Thyroid gland (tissue), 4 donors: ENCODE measurements at regions not wholly inside any gene's neighbourhood (a gene's known extent, or its start where the extent isn't known, plus 50 kb on each side); places are given as distances from the start of the nearest gene placed in this dataset.

Experiments used
- DNase-seq, 2 donors: peaks; one replicate each; pipeline ENCODE4 v3.0.0-alpha.2; 2019
- H3K27ac ChIP-seq, 3 donors: fragments of 200-600 bp; sonication (generic); 1 replicate in 2 of 3; 2 replicates in 1 of 3; pipeline ENCODE4 v1.5.1; 2016 to 2019; ENCODE audit warnings: mild to moderate bottlenecking in 1 of 3, moderate library complexity in 1 of 3
- H3K27me3 ChIP-seq: fragments of 200-600 bp; sonication (generic); one replicate; pipeline ENCODE4 v1.5.1; 2019
- H3K36me3 ChIP-seq, 2 donors: fragments of 200-600 bp; sonication (generic); one replicate each; pipeline ENCODE4 v1.5.1; 2016 to 2019
- H3K4me1 ChIP-seq, 2 donors: fragments of 200-600 bp; sonication (generic); one replicate each; pipeline ENCODE4 v1.5.1; 2017 to 2019
- H3K4me3 ChIP-seq, 3 donors: fragments of 200-600 bp; sonication (generic); replicated peaks in 1 of 3; 1 replicate in 2 of 3; 2 replicates in 1 of 3; pipeline ENCODE4 v1.5.1; 2016; ENCODE audit warnings: mild to moderate bottlenecking in 1 of 3
- H3K9me3 ChIP-seq: fragments of 200-600 bp; sonication (generic); one replicate; pipeline ENCODE4 v1.5.1; 2017
- POLR2A ChIP-seq, 2 donors: fragments of 450-650 bp; IDR thresholded peaks; one replicate each; pipeline ENCODE4 v1.6.1; 2017; ENCODE audit warnings: antibody characterized with exemption in 2 of 2, mild to moderate bottlenecking in 2 of 2, moderate library complexity in 1 of 2
- WGBS, 2 donors: methylation state at CpG; one replicate each; pipeline ENCODE4 v1.1.5; 2017; 5-methylcytosine and 5-hydroxymethylcytosine counted together
- intact Hi-C: fragments of 100-400 bp; cut with DNase I; formaldehyde crosslinking; loops from one replicate; pipeline ENCODE4 v1.15.1; 2023
- TF ChIP-seq, protein P1 (sequence below), 6 experiments: fragments of 200-600 bp in 3 of 6; fragments of 450-650 bp in 3 of 6; sonication (generic) in 3 of 6; IDR thresholded peaks; one replicate each; pipeline ENCODE4 v1.5.1; 2016 to 2019; ENCODE audit warnings: antibody characterized with exemption in 6 of 6, mild to moderate bottlenecking in 2 of 6, inconsistent platforms in 1 of 6, moderate library complexity in 1 of 6

GRCh38 chr22:48319321-48320047 is 1508.2 kb downstream of the BRD1 start:
- H3K36me3 ChIP-seq, result no peaks in the 10 kb centered on the region
- H3K4me1 ChIP-seq, result no peaks in the 10 kb centered on the region
- 83 to 84% methylated on average over 7 to 11 of the region's 14 CpGs for WGBS, 2 donors
- no peak for DNase-seq
- intact Hi-C loops, result no loop called here
- H3K27ac ChIP-seq, result no peak overlapping the region
- H3K4me3 ChIP-seq, result no peak overlapping the region
- H3K9me3 ChIP-seq, result no peaks in the 10 kb centered on the region
- H3K27me3 ChIP-seq, result no peaks in the 10 kb centered on the region
- TF ChIP-seq, protein P1, sequence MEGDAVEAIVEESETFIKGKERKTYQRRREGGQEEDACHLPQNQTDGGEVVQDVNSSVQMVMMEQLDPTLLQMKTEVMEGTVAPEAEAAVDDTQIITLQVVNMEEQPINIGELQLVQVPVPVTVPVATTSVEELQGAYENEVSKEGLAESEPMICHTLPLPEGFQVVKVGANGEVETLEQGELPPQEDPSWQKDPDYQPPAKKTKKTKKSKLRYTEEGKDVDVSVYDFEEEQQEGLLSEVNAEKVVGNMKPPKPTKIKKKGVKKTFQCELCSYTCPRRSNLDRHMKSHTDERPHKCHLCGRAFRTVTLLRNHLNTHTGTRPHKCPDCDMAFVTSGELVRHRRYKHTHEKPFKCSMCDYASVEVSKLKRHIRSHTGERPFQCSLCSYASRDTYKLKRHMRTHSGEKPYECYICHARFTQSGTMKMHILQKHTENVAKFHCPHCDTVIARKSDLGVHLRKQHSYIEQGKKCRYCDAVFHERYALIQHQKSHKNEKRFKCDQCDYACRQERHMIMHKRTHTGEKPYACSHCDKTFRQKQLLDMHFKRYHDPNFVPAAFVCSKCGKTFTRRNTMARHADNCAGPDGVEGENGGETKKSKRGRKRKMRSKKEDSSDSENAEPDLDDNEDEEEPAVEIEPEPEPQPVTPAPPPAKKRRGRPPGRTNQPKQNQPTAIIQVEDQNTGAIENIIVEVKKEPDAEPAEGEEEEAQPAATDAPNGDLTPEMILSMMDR (IDR thresholded peaks at IDR 0.05), result no peak
- TF ChIP-seq POLR2A (IDR thresholded peaks at IDR 0.05), result no peak

DNA sequence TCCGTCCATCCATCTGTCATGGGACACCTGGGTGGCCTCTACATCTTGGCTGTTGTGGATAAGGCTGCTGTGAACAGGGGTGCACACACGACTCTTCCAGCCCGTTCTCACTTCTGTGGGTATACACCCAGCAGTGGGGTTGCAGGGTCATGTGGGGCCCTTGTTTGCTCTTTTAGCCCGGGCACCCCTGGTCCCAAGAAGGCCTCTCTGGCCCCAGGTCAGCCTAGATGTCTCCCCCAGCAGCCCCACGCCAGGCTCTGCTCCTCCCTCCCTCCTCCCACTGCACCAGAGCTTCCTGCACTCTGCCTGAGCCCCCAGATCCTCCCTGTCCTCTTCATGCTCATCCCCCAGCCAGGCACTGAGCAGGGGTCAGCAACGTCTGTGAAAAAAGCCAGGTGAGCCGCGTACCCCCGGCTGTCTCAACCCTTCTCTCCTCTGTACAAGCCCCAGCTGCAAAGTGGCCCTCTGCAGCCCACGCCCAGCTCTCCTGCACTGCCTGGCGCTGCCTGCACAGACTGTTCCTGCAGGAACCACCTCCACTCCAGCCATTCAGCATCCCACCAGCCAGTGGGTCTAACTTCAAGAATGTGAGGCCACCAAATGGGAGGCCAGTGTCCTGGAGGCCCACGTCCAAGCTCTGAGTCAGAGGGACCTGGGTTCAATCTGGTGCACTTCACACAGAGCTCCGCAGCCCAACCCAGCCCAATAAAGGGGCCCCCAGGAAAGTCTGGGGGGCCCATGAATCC is 1508.9 kb downstream of the BRD1 start:
- Histone ChIP-seq H3K27ac (no peak overlapping the region), H3K9me3 (no peaks in the 10 kb centered on the region), H3K4me1 (no peaks in the 10 kb centered on the region), H3K4me3 (no peak overlapping the region), H3K27me3 (no peaks in the 10 kb centered on the region), H3K36me3 (no peaks in the 10 kb centered on the region)
- intact Hi-C loops, result no loop called here
- 75 to 86% methylated on average over 11 to 13 of the region's 13 CpGs for WGBS, 2 donors
- TF ChIP-seq, protein P1 (IDR thresholded peaks at IDR 0.05), result no peak
- TF ChIP-seq POLR2A (IDR thresholded peaks at IDR 0.05), result no peak
- no peak for DNase-seq

DNA sequence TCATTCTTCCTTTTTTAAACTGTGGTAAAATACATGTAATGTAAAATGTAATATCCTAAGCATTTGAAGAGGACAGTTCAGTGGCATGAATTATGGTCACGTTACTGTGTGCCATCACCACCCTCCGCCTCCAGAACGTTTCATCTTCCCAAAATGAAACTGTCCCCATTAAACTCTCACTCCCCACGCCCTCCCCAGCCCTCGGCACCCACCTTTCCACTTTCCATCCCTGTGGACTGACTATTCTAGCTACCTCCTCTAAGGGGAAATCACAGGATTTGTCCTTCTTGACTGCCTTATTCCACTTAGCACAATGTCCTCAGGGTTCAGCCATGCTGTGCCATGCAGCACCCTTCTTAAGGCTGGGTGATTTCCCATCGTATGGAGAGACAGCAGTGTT is 1509.5 kb downstream of the BRD1 start:
- intact Hi-C loops, result no loop called here
- TF ChIP-seq POLR2A (IDR thresholded peaks at IDR 0.05), result no peak
- TF ChIP-seq, protein P1 (IDR thresholded peaks at IDR 0.05), result no peak
- WGBS, 2 donors, result 79 to 84% methylated on average over 6 of the region's 6 CpGs
- H3K4me3 ChIP-seq, result no peak overlapping the region
- no peak for DNase-seq
- H3K27ac ChIP-seq, result no peak overlapping the region
- no peaks in the 10 kb centered on the region for H3K4me1 ChIP-seq
- H3K27me3 ChIP-seq, result no peaks in the 10 kb centered on the region
- no peaks in the 10 kb centered on the region for H3K9me3 ChIP-seq
- H3K36me3 ChIP-seq, result no peaks in the 10 kb centered on the region

- Histone ChIP-seq H3K9me3 (no peaks in the 10 kb centered on the region), H3K36me3 (no peaks in the 10 kb centered on the region), H3K27me3 (no peaks in the 10 kb centered on the region), H3K4me1 (no peaks in the 10 kb centered on the region), H3K4me3 (no peak overlapping the region), H3K27ac (no peak overlapping the region)
- intact Hi-C loops, result no loop called here
- no peak for DNase-seq
- 77 to 79% methylated on average over 18 to 19 of the region's 19 CpGs for WGBS, 2 donors
- TF ChIP-seq, protein P1 (IDR thresholded peaks at IDR 0.05), result no peak
- no peak for TF ChIP-seq POLR2A (IDR thresholded peaks at IDR 0.05)
Measured at GRCh38 chr22:48316257-48317250, 1511.1 kb downstream of the BRD1 start.
